GM21737 (cell line): ENCODE measurements at regions not wholly inside any gene's neighbourhood (a gene's known extent, or its start where the extent isn't known, plus 50 kb on each side); places are given as distances from the start of the nearest gene placed in this dataset.
"Not testable (repeated sequence)": the region's sequence is repeated elsewhere in the genome, so short reads cannot be mapped to it uniquely, and the experiment has no call there.

ENCODE experiments used
- ATAC-seq: cut with Tn5 transposase; IDR thresholded peaks from one replicate; pipeline ENCODE4 v1.9.1; 2021; ENCODE audit warnings: mild to moderate bottlenecking, moderate library complexity; ENCODE audit not compliant: unreplicated experiment

DNA sequence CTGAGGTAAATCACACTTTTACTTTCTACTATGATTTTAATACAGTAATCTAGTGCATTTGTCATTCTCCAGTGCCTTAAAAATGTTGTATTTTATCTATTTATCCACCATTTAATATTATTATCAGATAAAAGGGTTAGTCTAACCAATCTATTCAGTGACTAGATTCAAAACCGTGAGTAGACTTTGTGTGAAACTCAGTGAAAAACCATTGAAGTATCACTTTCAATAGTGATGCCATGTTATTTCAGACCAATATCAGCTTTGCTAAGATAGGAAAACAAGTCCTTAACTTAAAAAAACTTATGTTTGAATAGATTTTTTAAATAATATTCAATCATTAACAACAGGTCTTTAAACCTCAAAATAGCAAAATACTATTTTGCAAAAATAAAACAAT lies 1628.7 kb downstream of the REEP3 start:
- ATAC-seq, result no peak

DNA sequence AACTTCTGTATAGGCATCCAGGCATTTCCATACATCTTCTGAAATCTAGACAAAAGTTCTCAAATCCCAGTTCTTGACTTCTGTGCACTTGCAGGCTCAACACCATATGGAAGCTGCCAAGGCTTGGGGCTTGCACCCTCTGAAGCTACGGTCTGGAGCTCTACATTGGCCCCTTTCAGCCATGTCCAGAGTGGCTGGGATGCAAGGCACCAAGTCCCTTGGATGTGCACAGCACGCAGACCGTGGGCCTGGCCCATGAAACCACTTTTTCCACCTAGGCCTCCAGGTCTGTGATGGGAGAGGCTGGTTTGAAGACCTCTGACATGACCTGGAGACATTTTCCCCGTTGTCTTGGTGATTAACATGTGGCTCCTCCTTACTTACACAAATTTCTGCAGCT lies 1645.1 kb downstream of the REEP3 start:
- ATAC-seq, result no peak

DNA sequence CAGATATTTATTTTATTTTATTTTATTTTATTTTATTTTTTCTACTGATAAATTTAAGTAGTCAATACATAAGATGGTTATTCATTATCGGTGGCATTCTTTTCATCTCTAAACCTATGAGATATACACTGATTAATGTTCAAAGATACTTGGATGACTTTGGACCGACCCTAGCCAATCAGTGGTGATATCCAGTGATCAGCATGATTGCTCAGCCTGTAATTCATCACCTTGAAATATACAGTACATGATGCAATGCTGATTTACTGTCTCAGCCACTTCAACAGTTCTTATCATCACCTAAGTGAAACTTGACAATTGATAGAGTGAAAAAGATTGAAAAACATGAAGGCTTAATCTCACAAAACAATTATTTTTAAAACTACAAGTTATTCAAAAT lies 1651.0 kb downstream of the REEP3 start:
- ATAC-seq, result no peak

DNA sequence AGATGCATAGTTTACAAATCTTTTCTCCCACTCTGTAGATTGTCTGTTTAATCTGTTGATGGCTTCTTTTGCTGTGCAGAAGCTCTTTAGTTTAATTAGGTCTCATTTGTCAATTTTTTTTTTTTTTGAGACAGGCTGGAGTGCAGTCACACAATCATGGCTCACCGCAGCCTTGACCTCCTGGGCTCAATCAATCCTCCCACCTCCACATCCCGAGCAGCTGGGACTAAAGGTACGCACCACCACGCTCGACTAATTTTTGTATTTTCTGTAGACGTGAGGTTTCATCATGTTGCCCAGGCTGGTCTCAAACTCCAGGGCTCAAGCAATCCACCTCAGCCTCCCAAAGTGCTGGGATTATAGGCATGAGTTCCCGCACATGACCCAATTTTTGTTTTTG lies 1655.8 kb downstream of the REEP3 start:
- ATAC-seq, result no peak

DNA sequence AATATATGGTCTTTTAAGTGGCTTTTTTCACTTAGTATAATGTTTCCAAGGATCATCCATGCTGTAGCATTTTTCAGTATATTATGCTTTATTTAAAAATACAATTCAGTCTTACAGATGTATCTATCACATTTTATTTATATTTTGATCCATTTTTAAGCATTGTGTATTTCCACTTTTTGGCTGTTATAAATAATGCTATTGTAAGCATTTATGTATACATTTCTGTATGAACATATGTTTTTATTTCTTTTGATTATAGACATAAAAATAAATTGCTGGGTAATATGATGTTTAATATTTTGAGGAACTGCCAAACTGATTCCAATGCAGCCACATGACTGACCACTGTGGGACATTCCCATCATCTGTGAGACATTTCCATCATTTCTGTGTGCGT lies 1662.0 kb downstream of the REEP3 start:
- no peak for ATAC-seq

DNA sequence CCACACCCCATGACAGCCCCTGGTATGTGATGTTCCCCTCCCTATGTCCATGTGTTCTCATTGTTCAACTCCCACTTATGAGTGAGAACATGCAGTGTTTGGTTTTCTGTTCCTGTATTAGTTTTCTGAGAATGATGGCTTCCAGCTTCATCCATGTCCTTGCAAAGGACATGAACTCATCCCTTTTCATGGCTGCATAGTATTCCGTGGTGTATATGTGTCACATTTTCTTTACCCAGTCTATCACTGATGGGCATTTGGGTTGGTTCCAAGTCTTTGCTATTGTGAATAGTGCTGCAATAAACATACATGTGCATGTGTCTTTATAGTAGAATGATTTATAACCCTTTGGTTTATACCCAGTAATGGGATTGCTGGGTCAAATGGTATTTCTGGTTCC lies 1665.5 kb downstream of the REEP3 start:
- ATAC-seq, result not testable (repeated sequence)

DNA sequence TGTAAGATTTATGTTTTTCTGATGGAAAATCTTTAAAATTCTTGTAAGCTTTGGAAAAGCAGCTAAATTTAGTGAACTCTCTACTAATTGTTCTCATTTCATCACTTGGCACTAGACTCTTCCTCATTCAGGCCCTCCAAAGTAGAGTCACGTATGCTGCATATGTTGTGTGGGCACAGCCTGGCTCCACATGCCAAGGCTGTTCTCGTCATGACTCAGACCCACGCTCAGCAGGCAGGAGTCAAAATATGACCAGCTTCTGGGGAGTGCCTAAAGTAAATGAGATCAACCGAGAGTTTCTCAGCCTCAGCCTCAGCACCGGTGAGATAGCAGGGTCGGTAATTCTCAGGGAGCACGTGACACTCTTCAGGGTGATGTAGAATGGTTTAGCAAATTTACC lies 1672.9 kb downstream of the REEP3 start:
- ATAC-seq, result no peak

DNA sequence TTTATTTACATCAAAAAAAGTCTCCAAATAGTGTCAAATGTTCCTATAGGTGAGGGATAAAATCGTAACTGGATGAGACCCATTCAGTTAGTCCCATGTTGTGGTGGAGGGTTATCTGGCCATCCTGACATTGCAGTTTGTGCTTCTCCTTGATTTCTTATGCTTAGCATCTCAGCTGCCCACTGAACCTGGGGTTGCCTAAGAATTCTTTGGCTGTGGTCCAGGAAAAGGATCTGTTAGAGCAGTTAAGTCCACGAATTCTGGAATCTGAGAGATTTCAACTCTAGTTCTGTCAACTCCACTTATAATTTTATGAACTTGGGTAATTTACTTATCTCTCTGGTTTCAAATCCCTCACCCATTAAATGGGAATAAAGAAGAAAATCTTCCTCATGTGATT lies 1673.4 kb downstream of the REEP3 start:
- ATAC-seq, result no peak

DNA sequence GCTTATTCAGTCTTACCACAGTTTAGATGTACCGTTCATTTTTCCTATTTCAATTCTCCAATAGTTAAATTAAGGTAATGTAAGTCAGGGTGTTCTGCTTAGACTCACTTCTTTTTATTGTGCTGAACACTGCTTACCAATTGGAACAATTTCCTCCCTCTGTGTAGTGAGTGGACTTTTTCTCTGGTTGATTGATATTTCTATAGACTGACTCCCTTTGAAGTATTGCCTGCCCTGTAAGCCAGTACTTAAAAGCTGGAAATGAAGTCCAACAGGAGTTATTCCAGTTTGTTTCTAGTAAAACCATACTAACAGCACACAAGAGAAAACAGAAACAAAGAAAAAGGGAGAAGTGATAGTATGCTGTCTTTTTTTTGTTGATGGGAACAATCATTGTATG lies 1674.9 kb downstream of the REEP3 start:
- no peak for ATAC-seq

DNA sequence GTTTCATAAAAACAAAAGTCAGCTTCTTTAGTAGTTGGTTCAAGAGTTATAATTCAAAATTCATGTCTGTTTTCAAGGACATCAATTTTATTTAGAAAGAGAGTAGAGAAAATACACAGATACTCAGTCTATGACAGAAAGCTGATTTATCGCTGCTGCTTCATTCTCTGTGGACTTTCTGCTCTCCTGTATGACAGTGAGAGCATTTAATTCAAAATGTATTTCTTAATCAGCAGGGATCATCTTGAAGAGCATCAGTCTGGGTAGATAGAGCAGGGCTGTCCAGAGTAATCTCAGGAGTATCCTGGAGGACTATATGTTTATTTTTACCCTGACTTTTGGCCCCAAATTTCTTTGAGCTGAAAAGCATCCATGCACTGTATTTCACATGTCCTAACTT lies 1676.7 kb downstream of the REEP3 start:
- no peak for ATAC-seq

DNA sequence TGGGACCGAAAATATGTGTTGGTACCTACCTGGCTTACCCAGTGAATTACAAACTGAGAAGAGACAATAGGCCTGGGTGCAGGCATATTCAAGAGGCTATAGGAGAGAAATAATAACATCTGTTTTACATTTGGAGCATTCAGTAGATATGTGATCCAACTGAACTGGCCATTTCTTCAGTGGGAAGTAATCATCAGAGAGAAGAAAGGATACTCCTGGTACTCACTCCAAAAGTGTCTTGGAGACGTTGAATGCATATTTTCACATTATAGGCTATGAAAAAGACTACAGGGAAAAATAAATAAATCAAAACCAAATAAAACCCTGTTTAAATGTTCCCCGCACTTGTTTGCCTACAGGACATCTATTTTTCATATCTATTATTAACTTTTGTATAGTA lies 1680.3 kb downstream of the REEP3 start:
- ATAC-seq, result no peak

DNA sequence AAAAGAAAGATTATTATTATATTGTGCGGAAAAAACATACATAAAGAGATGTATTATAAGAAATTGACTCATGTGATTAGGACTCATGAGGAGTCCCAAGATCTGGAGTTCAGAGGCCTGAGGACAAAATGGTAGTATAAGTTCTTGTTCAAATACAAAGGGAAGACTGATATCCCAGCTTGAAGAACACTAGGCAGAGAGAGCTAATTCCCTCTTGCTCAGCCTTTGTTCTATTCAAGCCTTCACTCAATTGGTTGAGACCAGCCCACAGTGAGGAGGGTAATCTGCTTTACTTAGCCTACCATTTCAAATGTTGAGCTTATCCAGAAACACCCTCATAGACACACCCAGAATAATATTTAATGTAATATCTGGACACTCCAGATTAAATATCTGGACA lies 1683.8 kb downstream of the REEP3 start:
- ATAC-seq, result no peak

DNA sequence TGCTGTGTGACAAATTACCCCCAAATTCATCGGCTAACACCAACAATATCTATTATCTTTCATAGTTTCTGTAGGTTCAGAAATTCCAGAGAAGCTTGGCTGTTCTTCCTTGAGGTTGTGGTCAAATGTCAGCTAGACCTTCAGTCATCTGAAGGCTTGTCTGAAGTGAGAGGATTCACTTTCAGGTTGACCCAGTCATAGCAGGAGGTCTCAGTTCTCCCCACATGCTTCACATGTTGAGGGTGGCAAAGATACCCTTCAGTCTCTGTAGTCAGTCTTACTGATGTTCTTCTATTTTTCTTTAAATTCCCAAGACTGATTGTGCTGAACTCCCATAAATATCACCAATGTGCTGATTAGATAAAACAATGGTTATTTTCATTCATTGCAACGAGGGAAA lies 1692.0 kb downstream of the REEP3 start:
- ATAC-seq, result no peak

DNA sequence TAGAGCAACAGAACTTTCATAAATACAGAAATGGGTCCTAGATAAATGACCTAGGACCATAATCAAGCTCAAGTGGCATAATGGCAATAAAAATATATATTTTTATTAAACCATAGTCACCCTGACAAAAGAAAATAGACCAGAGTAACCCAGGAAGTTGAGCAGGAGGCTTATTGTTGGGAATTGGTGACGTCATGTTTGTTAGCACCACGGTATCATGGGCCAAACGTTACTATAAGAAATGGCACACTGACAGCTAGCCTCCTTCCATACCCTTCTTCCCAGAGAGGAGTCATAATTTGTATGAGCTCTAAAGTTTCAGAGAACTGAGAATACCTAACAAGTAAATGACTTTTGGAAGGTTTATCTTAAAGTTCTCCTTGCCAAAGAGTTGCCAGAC lies 1698.2 kb downstream of the REEP3 start:
- ATAC-seq, result no peak

DNA sequence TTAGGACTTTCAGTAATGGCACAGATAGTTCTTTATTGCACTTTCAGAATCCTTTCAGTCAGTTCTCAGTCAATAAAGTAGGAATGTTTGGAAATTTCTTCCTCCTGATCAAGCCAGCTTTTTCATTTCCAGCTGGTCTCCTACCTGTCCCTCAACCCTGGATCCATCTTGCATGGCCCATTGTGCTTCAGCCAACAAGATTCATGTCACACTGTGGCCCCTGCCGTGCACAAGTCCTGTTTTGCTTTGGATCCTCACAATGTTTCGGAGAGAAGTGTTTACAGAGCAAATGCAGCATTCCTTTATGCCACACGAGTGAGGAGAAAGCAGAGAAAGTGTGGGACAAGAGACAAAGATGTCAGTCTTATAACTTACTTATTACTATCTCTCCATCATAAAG lies 1694.7 kb upstream of the LRRTM3 start:
- ATAC-seq, result no peak

DNA sequence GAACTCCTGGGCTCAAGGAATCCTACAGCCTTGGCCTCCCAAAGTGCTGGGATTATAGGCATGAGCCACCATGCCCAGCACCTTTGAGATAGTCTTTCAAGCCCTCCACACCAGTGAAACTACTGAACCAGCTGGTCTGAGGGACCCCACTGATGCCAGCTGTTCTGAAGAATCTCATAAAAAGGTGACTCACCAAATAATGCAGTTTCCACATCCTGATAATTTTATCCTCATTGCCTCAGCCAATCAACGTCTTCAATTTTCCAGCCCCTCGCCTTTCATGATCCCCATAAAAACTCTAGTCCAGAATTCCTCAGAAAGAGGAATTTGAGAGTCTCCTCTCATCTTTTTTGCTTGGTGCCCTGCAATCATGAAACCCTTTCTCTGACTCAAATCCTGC lies 1691.6 kb upstream of the LRRTM3 start:
- no peak for ATAC-seq

DNA sequence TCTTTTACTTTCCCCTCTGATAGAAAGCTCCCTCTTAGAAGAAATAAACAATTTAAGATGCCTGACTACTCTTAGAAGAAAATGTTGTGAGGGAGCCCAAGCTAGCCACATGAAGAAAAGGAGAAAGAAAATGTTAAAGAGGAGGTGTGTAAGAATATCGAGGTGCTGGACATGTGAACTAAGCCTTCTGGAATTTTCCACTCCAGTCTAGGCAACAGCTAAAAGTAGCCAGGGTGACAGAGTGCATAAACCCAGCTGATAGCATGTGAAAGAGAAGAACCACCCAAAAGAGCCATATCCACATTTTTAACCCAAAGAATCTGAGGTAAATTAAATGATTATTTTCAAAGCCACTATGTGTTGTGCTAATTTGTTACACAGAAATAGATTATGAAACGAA lies 1690.6 kb upstream of the LRRTM3 start:
- no peak for ATAC-seq

DNA sequence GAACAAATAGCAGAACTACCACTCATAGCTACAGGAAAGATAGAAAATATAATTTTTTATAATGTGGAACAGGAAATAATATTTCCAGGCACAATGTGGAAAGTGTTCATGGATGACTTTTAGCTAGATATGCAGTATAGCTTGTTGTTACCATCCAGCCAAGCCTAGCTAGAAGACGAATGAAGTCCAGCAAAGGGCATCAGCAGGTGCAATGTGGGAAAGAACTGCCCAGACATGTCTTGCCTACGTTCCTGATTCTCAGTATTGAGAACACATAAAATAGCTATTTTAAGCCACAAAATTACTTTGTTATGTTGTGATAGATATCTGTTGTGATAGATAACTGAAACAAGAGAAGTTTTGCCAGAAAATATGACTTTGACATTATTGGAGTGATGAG lies 1690.0 kb upstream of the LRRTM3 start:
- ATAC-seq, result no peak

DNA sequence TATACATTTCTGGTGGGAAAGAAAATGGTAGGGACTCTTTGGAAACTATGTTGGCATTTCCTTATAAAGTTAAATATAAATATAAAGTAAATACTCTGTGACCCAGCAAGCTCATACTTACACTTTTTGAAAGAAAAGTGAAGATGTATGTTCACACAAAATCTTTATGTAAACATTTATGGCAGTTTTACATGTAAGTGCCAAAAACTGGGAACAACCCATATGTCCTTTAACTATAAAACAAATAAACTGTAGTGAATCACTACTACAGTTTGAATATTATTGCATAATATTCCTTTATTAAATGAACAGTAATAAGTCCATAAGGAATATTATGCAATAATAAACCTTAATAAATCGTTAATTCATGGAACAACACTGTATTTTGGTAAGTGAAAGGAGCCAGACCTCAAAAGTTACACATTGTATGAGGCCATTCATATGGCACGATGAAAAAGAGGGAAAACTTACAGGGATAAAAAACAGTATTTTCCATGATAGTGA lies 1660.3 kb upstream of the LRRTM3 start:
- no peak for ATAC-seq

DNA sequence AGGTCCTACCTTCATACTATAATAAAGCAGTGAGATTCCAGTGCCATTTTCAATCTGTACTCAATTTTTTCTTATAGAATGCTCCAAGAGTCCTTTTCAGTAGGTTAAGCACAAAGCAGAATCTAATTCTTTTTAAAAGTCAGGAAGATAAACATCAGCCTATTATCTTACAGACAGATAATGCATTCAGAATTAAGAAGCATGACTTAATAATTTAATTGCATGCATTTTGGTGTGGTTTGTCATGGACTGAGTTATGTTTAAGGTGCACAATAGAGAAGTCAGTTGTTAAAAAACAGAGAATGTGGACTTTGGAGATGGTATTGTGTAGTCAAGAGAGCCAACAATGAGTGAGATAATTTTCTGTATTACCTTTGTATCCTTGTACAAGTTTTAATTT lies 1656.3 kb upstream of the LRRTM3 start:
- not testable (repeated sequence) for ATAC-seq

DNA sequence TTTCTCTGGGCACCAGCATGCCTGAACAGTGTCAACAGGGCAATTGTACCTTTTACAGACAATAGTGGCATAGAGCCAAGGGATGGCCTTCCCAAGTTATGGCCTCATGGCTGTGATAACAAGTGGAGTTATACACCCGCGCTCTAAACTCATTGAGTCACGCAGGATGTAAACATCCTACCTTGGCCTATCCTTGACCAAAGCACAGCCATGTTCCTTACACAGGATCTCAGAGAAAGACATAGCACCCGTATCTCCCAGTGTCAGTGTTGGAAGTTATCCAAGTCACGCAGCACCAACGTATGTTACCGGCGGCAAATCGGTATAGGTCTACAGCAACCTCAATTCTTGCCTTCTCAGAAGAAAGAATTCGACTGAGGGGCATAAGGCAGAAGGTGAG lies 1654.9 kb upstream of the LRRTM3 start:
- no peak for ATAC-seq

DNA sequence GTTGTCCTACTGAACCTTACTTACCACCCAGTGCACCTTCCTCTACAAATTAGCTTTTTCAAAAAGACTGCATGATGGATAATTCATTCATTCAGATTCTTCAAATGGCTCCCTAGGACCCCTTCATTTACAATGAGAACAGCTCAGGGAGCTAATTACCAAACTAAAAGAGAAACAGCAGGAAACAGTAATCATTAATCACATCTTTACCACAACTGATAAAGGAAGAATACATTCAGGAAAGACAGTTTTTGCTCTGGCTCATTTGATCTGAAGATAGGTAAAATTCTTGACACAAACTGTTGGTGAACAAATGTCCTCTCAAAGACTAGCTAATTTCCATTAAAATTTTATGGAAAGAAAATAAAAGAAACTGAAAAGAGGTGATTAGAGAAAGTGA lies 1652.7 kb upstream of the LRRTM3 start:
- no peak for ATAC-seq

DNA sequence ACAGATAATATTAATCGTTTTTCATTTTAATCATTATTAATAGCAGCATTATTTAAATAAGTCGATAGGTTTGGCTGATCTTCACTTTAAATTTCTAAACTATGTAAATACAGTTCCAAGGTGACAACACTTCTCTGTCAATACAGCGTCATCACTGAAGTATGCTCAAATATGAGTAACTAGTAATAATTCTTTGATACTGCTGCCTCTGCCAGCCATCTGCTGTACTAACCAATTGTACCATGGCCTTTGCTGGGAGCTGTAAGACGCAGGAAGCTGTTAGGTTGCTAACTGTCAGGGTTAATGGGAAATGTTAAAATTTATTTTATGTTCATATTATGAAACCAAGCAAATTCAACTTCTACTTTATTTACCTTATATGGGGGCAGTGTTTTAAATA lies 1650.5 kb upstream of the LRRTM3 start:
- no peak for ATAC-seq

DNA sequence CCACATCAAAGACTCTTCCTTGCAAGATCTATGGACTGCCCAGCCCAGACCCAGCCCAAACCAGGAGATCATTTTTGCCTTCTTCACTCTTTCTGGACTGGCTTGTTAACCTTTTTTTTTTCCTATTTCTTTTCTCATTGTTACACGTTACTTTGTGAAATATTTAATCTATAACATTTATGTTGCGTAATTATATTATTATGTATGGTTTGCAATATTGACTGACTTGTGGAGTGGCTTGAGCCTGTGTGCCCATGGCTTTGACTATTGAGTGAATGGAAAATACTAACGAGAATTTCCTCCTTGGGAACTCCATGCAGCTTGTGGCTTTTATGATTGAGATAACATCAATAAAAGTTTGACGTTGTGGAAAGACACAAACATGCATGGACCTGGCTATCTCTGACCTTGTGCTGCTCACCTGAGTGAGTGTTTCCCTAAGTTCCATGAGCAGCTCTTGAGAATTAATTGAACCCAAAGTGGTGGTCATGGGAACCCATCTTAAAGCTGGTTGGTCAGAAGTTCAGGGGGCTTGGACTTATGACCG lies 1641.3 kb upstream of the LRRTM3 start:
- no peak for ATAC-seq
